ENCODE measurements at regions not wholly inside any gene's neighbourhood (a gene's known extent, or its start where the extent isn't known, plus 50 kb on each side); places are given as distances from the start of the nearest gene placed in this dataset.

DNA sequence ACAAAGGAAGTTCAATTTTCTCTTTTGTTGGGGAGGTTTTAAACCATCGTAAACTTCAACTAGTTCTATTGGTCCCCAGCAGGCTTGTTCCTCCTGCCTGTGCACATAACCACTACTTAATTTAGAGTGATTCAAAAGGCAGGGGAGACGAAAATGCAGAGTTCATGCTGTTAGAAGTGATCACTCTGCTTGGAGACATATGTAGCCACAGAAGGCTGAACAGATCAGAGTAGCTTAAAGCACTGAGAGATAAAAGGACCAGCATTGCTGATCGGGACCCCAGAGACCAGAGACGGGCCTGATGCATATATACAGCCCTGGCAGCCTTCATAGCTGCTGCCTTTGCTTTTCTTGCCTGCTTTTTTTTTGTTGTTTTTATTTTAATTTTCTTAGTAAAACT is 662.0 kb upstream of the CPEB2 start (continued):
- TF ChIP-seq CTCF (tag by site-specific recombination; IDR thresholded peaks at IDR 0.05) (no peak), ZNF768 (tag by site-specific recombination; IDR thresholded peaks at IDR 0.05) (no peak), BCL11B (tag by site-specific recombination; IDR thresholded peaks at IDR 0.05; ENCODE audit: low read depth) (no peak), ZNF202 (tag by site-specific recombination; IDR thresholded peaks at IDR 0.05; ENCODE audit: borderline replicate concordance) (no peak), ZNF473 (tag by site-specific recombination; IDR thresholded peaks at IDR 0.05) (no peak), ZBTB48 (tag by site-specific recombination; IDR thresholded peaks at IDR 0.05) (no peak), ZNF426 (tag by site-specific recombination; IDR thresholded peaks at IDR 0.05) (no peak), ZNF670 (tag by site-specific recombination; IDR thresholded peaks at IDR 0.05; ENCODE audit: low read depth) (no peak), ZFP41 (tag by site-specific recombination; IDR thresholded peaks at IDR 0.05; ENCODE audit: borderline replicate concordance) (no peak), ZNF157 (tag by site-specific recombination; IDR thresholded peaks at IDR 0.05) (no peak), ZNF37A (tag by site-specific recombination; IDR thresholded peaks at IDR 0.05) (no peak), ZNF112 (tag by site-specific recombination; IDR thresholded peaks at IDR 0.05) (no peak)
- TF ChIP-seq, protein P1, sequence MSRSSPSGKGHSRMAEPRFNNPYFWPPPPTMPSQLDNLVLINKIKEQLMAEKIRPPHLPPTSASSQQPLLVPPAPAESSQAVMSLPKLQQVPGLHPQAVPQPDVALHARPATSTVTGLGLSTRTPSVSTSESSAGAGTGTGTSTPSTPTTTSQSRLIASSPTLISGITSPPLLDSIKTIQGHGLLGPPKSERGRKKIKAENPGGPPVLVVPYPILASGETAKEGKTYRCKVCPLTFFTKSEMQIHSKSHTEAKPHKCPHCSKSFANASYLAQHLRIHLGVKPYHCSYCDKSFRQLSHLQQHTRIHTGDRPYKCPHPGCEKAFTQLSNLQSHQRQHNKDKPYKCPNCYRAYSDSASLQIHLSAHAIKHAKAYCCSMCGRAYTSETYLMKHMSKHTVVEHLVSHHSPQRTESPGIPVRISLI (tag by site-specific recombination; IDR thresholded peaks at IDR 0.05): no peak
- TF ChIP-seq, protein P2, sequence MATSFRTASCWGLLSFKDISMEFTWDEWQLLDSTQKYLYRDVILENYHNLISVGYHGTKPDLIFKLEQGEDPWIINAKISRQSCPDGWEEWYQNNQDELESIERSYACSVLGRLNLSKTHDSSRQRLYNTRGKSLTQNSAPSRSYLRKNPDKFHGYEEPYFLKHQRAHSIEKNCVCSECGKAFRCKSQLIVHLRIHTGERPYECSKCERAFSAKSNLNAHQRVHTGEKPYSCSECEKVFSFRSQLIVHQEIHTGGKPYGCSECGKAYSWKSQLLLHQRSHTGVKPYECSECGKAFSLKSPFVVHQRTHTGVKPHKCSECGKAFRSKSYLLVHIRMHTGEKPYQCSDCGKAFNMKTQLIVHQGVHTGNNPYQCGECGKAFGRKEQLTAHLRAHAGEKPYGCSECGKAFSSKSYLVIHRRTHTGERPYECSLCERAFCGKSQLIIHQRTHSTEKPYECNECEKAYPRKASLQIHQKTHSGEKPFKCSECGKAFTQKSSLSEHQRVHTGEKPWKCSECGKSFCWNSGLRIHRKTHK (tag by site-specific recombination; IDR thresholded peaks at IDR 0.05): no peak

DNA sequence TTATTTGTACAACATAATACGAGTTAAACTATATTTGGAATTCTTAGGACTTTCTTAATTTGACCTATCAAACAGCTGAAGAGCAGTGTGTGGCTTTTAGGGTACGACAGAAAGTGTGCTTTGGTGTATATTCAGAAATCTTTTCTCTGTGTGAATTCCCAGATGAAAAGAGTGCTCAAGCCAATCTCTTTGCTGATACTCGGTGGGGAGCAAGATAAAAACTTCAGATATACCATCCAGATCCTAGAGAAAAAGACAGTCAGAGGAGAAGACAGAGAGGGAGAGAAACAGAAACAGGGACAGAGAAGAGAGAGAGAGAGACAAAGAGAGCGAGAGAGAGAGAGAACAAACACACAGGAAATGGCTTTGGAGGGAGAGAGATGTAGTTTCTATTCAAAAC is 658.3 kb upstream of the CPEB2 start:
- CTCF ChIA-PET: no interaction called here
- H3K36me3 ChIP-seq (ENCODE audit: control insufficient read depth in 2 of 2, insufficient read depth in 1 of 2, low read length in 2 of 2): no peaks in the 10 kb centered on the region
- POLR2A ChIA-PET: no interaction called here
- no peaks in the 10 kb centered on the region for H3K9me3 ChIP-seq (ENCODE audit: control insufficient read depth, insufficient read depth, low read depth, low read length)
- H3K27ac ChIP-seq (ENCODE audit: extremely low read depth, low read depth, low read length): no peak overlapping the region
- H3K4me1 ChIP-seq (ENCODE audit: control insufficient read depth, insufficient read depth, low read length): no peaks in the 10 kb centered on the region
- H3K4me3 ChIP-seq (ENCODE audit: low read depth, low read length): no peak overlapping the region
- TF ChIP-seq KLF9 (tag by site-specific recombination; IDR thresholded peaks at IDR 0.05; ENCODE audit: low read depth) (no peak), ZNF404 (tag by site-specific recombination; IDR thresholded peaks at IDR 0.05) (no peak), TCF7L2 (IDR thresholded peaks at IDR 0.05; ENCODE audit: borderline replicate concordance, low read depth, low read length) (no peak), GFI1B (tag by site-specific recombination; IDR thresholded peaks at IDR 0.05) (no peak), ZBTB6 (tag by site-specific recombination; IDR thresholded peaks at IDR 0.05) (no peak), ZNF777 (tag by site-specific recombination; IDR thresholded peaks at IDR 0.05; ENCODE audit: borderline replicate concordance) (no peak), ZNF202 (tag by site-specific recombination; IDR thresholded peaks at IDR 0.05; ENCODE audit: borderline replicate concordance) (no peak), ZNF292 (tag by site-specific recombination; IDR thresholded peaks at IDR 0.05; ENCODE audit: borderline replicate concordance, low read depth) (no peak), ZNF184 (tag by site-specific recombination; IDR thresholded peaks at IDR 0.05) (no peak), ZNF311 (tag by site-specific recombination; IDR thresholded peaks at IDR 0.05; ENCODE audit: borderline replicate concordance) (no peak), ZNF112 (tag by site-specific recombination; IDR thresholded peaks at IDR 0.05) (no peak), PATZ1 (tag by site-specific recombination; IDR thresholded peaks at IDR 0.05) (no peak), ZNF544 (tag by site-specific recombination; IDR thresholded peaks at IDR 0.05) (no peak), ZNF280C (tag by site-specific recombination; IDR thresholded peaks at IDR 0.05) (no peak)
- TF ChIP-seq, protein P3, sequence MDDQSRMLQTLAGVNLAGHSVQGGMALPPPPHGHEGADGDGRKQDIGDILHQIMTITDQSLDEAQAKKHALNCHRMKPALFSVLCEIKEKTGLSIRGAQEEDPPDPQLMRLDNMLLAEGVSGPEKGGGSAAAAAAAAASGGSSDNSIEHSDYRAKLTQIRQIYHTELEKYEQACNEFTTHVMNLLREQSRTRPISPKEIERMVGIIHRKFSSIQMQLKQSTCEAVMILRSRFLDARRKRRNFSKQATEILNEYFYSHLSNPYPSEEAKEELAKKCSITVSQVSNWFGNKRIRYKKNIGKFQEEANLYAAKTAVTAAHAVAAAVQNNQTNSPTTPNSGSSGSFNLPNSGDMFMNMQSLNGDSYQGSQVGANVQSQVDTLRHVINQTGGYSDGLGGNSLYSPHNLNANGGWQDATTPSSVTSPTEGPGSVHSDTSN (CRISPR knock-in tag; IDR thresholded peaks at IDR 0.05): no peak

Data from HEK293 (cell line).